Esophagus muscularis mucosa (tissue), 4 donors: ENCODE measurements at regions not wholly inside any gene's neighbourhood (a gene's known extent, or its start where the extent isn't known, plus 50 kb on each side); places are given as distances from the start of the nearest gene placed in this dataset.

Experiments used
- DNase-seq: peaks from one replicate; pipeline ENCODE4 v3.0.0-alpha.2; 2017; ENCODE audit errors: extremely low spot score
- H3K27ac ChIP-seq, 4 donors: fragments of 200-600 bp; sonication (generic); replicated peaks in 1 of 4; 1 replicate in 3 of 4; 2 replicates in 1 of 4; pipeline ENCODE4 v1.5.1; 2016 to 2019; ENCODE audit warnings: mild to moderate bottlenecking in 1 of 4
- H3K27me3 ChIP-seq, 4 donors: fragments of 200-600 bp; sonication (generic); one replicate each; pipeline versions ENCODE4 v1.5.1 to v1.6.0; 2016 to 2019
- H3K36me3 ChIP-seq, 4 donors: fragments of 200-600 bp; sonication (generic); one replicate each; pipeline ENCODE4 v1.5.1; 2016 to 2019
- H3K4me1 ChIP-seq, 4 donors: fragments of 200-600 bp; sonication (generic); one replicate each; pipeline ENCODE4 v1.5.1; 2016 to 2019
- H3K4me3 ChIP-seq, 4 donors: fragments of 200-600 bp; sonication (generic); 1 replicate in 2 of 4; 2 replicates in 2 of 4; pipeline ENCODE4 v1.5.1; 2016 to 2019; ENCODE audit warnings: mild to moderate bottlenecking in 4 of 4, moderate library complexity in 1 of 4
- H3K9me3 ChIP-seq, 4 donors: fragments of 200-600 bp; sonication (generic); 1 replicate in 3 of 4; 2 replicates in 1 of 4; pipeline ENCODE4 v1.5.1; 2016 to 2019
- CTCF ChIP-seq, 3 experiments: fragments of 200-600 bp in 2 of 3; fragments of 450-650 bp in 1 of 3; sonication (generic) in 2 of 3; IDR thresholded peaks; one replicate each; pipeline ENCODE4 v1.5.1; 2017 to 2019; ENCODE audit warnings: antibody characterized with exemption in 3 of 3, mild to moderate bottlenecking in 2 of 3, moderate library complexity in 1 of 3
- EP300 ChIP-seq: sonication (generic); formaldehyde crosslinking; IDR thresholded peaks from one replicate; pipeline ENCODE4 v1.6.1; 2017; ENCODE audit warnings: antibody characterized with exemption
- POLR2A ChIP-seq: fragments of 450-650 bp; IDR thresholded peaks from one replicate; pipeline ENCODE4 v1.6.1; 2017; ENCODE audit warnings: antibody characterized with exemption, moderate library complexity, mild to moderate bottlenecking, low read depth
- POLR2AphosphoS5 ChIP-seq, 2 donors: sonication (generic); formaldehyde crosslinking; IDR thresholded peaks; one replicate each; pipeline ENCODE4 v1.6.1; 2017; ENCODE audit warnings: antibody characterized with exemption in 2 of 2
- WGBS: methylation state at CpG from one replicate; pipeline ENCODE4 v1.1.5; 2018; 5-methylcytosine and 5-hydroxymethylcytosine counted together
- intact Hi-C: fragments of 100-400 bp; cut with DNase I; formaldehyde crosslinking; loops from one replicate; pipeline ENCODE4 v1.15.1; 2023

- WGBS: 86% methylated on average over 6 of the region's 6 CpGs
- H3K9me3 ChIP-seq: no peaks in the 10 kb centered on the region
- no peaks in the 10 kb centered on the region for H3K36me3 ChIP-seq
- TF ChIP-seq EP300 (no peak), POLR2A (no peak), CTCF (IDR thresholded peaks at IDR 0.05) (no peak), POLR2AphosphoS5 (IDR thresholded peaks at IDR 0.05) (no peak)
- H3K4me3 ChIP-seq: no peak overlapping the region
- DNase-seq: no peak
- no peak overlapping the region for H3K27ac ChIP-seq
- no peaks in the 10 kb centered on the region for H3K27me3 ChIP-seq
- intact Hi-C loops: no loop called here
- H3K4me1 ChIP-seq: peaks cover 0 to 6% (median 0%) of the 10 kb centered on the region in 4 donors
Measured at GRCh38 chr13:38602266-38602665, 84.6 kb upstream of the FREM2 start.

- Histone ChIP-seq H3K9me3 (no peaks in the 10 kb centered on the region), H3K27me3 (peaks cover 0 to 6% (median 0%) of the 10 kb centered on the region in 4 donors), H3K27ac (no peak overlapping the region), H3K4me3 (no peak overlapping the region), H3K4me1 (no peaks in the 10 kb centered on the region), H3K36me3 (no peaks in the 10 kb centered on the region)
- TF ChIP-seq CTCF (IDR thresholded peaks at IDR 0.05) (no peak), EP300 (no peak), POLR2A (no peak), POLR2AphosphoS5 (IDR thresholded peaks at IDR 0.05) (no peak)
- WGBS: 87% methylated on average over 6 of the region's 6 CpGs
- DNase-seq: no peak
- intact Hi-C loops: no loop called here
Measured at GRCh38 chr13:38606699-38607535, 80.0 kb upstream of the FREM2 start.

- DNase-seq: no peak
- intact Hi-C loops: no loop called here
- Histone ChIP-seq H3K4me1 (peaks cover 0 to 14% (median 3%) of the 10 kb centered on the region in 4 donors), H3K4me3 (no peak overlapping the region), H3K27ac (no peak overlapping the region), H3K36me3 (no peaks in the 10 kb centered on the region), H3K27me3 (no peaks in the 10 kb centered on the region), H3K9me3 (no peaks in the 10 kb centered on the region)
- 50% methylated on average over 1 of the region's 1 CpG for WGBS
- TF ChIP-seq POLR2AphosphoS5 (IDR thresholded peaks at IDR 0.05): no peak
- no peak for TF ChIP-seq EP300
- TF ChIP-seq CTCF (IDR thresholded peaks at IDR 0.05): no peak
- TF ChIP-seq POLR2A: no peak
Measured at GRCh38 chr13:38617936-38618335, 68.9 kb upstream of the FREM2 start.

- 65% methylated on average over 3 of the region's 3 CpGs for WGBS
- intact Hi-C loops: no loop called here
- no peak overlapping the region for H3K4me3 ChIP-seq
- peaks cover 0 to 14% (median 3%) of the 10 kb centered on the region in 4 donors for H3K4me1 ChIP-seq
- H3K9me3 ChIP-seq: no peaks in the 10 kb centered on the region
- no peak overlapping the region for H3K27ac ChIP-seq
- H3K36me3 ChIP-seq: no peaks in the 10 kb centered on the region
- no peak for TF ChIP-seq POLR2AphosphoS5 (IDR thresholded peaks at IDR 0.05)
- TF ChIP-seq POLR2A: no peak
- TF ChIP-seq CTCF (IDR thresholded peaks at IDR 0.05): no peak
- TF ChIP-seq EP300: no peak
- H3K27me3 ChIP-seq: no peaks in the 10 kb centered on the region
- no peak for DNase-seq
Measured at GRCh38 chr13:38618336-38618735, 68.5 kb upstream of the FREM2 start.
